Keratinocyte (primary cell): ENCODE measurements at regions not wholly inside any gene's neighbourhood (a gene's known extent, or its start where the extent isn't known, plus 50 kb on each side); places are given as distances from the start of the nearest gene placed in this dataset.

Experiments used
- EZH2 ChIP-seq: IDR thresholded peaks from one replicate; pipeline ENCODE4 v1.6.1; 2012; ENCODE audit warnings: inconsistent platforms, mild to moderate bottlenecking, low read length, moderate library complexity
- TF ChIP-seq, protein P1 (sequence below), 3 experiments: IDR thresholded peaks in 1 of 3; conservative IDR thresholded peaks in 1 of 3; optimal IDR thresholded peaks in 1 of 3; 2 replicates in 2 of 3; 3 replicates in 1 of 3; pipeline versions ENCODE3 to v1.5.1; 2011; ENCODE audit warnings: low read length in 3 of 3, mild to moderate bottlenecking in 3 of 3, moderate library complexity in 2 of 3, control low read depth in 1 of 3, inconsistent platforms in 1 of 3; ENCODE audit not compliant: insufficient read depth in 2 of 3; ENCODE audit errors: extremely low read depth in 1 of 3

DNA sequence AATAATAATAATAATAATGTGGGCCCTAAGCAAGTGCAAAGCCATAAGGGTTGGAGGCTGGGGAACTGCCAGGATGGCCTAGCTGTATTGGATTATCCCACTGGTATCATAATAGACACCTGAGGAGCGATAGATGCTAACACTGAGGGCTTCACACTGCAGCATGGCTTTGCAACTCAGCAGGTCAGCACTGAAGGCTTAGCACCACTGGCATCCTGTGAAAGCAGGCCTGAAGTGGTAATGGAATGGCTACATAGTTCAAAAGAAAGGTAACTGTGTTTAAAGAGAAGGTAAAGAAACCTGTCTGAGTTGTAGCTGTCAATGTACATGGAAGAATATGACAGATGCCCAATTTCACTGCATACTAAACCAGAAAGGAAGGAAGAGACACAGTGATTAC lies 359.0 kb downstream of the OSTF1 start:
- TF ChIP-seq, protein P1, sequence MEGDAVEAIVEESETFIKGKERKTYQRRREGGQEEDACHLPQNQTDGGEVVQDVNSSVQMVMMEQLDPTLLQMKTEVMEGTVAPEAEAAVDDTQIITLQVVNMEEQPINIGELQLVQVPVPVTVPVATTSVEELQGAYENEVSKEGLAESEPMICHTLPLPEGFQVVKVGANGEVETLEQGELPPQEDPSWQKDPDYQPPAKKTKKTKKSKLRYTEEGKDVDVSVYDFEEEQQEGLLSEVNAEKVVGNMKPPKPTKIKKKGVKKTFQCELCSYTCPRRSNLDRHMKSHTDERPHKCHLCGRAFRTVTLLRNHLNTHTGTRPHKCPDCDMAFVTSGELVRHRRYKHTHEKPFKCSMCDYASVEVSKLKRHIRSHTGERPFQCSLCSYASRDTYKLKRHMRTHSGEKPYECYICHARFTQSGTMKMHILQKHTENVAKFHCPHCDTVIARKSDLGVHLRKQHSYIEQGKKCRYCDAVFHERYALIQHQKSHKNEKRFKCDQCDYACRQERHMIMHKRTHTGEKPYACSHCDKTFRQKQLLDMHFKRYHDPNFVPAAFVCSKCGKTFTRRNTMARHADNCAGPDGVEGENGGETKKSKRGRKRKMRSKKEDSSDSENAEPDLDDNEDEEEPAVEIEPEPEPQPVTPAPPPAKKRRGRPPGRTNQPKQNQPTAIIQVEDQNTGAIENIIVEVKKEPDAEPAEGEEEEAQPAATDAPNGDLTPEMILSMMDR (optimal IDR thresholded peaks at IDR 0.05 in 1 of 3, IDR thresholded peaks at IDR 0.05 in 1 of 3, conservative IDR thresholded peaks at IDR 0.05 in 1 of 3; ENCODE audit: extremely low read depth in 1 of 3, insufficient read depth in 2 of 3, low read length in 3 of 3) = no peak
- TF ChIP-seq EZH2 = no peak
